ENCODE measurements at regions not wholly inside any gene's neighbourhood (a gene's known extent, or its start where the extent isn't known, plus 50 kb on each side); places are given as distances from the start of the nearest gene placed in this dataset.

GRCh38 chr16:31703526-31704128, 170.0 kb upstream of the ZNF267 start:
- Histone ChIP-seq H3K4me1 (ENCODE audit: insufficient read depth, low read length) (peaks cover 10% of the 10 kb centered on the region), H3K9me3 (ENCODE audit: low read length) (no peaks in the 10 kb centered on the region), H3K4me3 (ENCODE audit: low read depth in 1 of 2, low read length in 2 of 2) (no peak overlapping the region), H3K27me3 (ENCODE audit: control insufficient read depth in 1 of 2, insufficient read depth in 2 of 2, low read length in 2 of 2) (no peaks in the 10 kb centered on the region), H3K36me3 (ENCODE audit: insufficient read depth, low read length) (peaks cover 40% of the 10 kb centered on the region), H3K9ac (ENCODE audit: low read length) (no peak overlapping the region), H3K27ac (ENCODE audit: low read depth, low read length) (no peak overlapping the region)

- Histone ChIP-seq H3K27ac (ENCODE audit: low read depth, low read length) (no peak overlapping the region), H3K4me3 (ENCODE audit: low read depth in 1 of 2, low read length in 2 of 2) (no peak overlapping the region), H3K9me3 (ENCODE audit: low read length) (no peaks in the 10 kb centered on the region), H3K27me3 (ENCODE audit: control insufficient read depth in 1 of 2, insufficient read depth in 2 of 2, low read length in 2 of 2) (no peaks in the 10 kb centered on the region), H3K36me3 (ENCODE audit: insufficient read depth, low read length) (peaks cover 40% of the 10 kb centered on the region), H3K4me1 (ENCODE audit: insufficient read depth, low read length) (peaks cover 10% of the 10 kb centered on the region), H3K9ac (ENCODE audit: low read length) (no peak overlapping the region)
Measured at GRCh38 chr16:31704138-31704537, 169.5 kb upstream of the ZNF267 start.

GRCh38 chr16:31705371-31705770, 168.2 kb upstream of the ZNF267 start:
- no peaks in the 10 kb centered on the region for H3K27me3 ChIP-seq (ENCODE audit: control insufficient read depth in 1 of 2, insufficient read depth in 2 of 2, low read length in 2 of 2)
- H3K9me3 ChIP-seq (ENCODE audit: low read length): no peaks in the 10 kb centered on the region
- no peak overlapping the region for H3K4me3 ChIP-seq (ENCODE audit: low read depth in 1 of 2, low read length in 2 of 2)
- no peak overlapping the region for H3K27ac ChIP-seq (ENCODE audit: low read depth, low read length)
- peaks cover 7% of the 10 kb centered on the region for H3K4me1 ChIP-seq (ENCODE audit: insufficient read depth, low read length)
- H3K9ac ChIP-seq (ENCODE audit: low read length): no peak overlapping the region
- H3K36me3 ChIP-seq (ENCODE audit: insufficient read depth, low read length): peaks cover 40% of the 10 kb centered on the region

- H3K4me1 ChIP-seq (ENCODE audit: insufficient read depth, low read length): peaks cover 2% of the 10 kb centered on the region
- no peaks in the 10 kb centered on the region for H3K27me3 ChIP-seq (ENCODE audit: control insufficient read depth in 1 of 2, insufficient read depth in 2 of 2, low read length in 2 of 2)
- no peak overlapping the region for H3K9ac ChIP-seq (ENCODE audit: low read length)
- H3K27ac ChIP-seq (ENCODE audit: low read depth, low read length): no peak overlapping the region
- peaks cover 40% of the 10 kb centered on the region for H3K36me3 ChIP-seq (ENCODE audit: insufficient read depth, low read length)
- no peaks in the 10 kb centered on the region for H3K9me3 ChIP-seq (ENCODE audit: low read length)
- no peak overlapping the region for H3K4me3 ChIP-seq (ENCODE audit: low read depth in 1 of 2, low read length in 2 of 2)
Measured at GRCh38 chr16:31706318-31706717, 167.3 kb upstream of the ZNF267 start.

GRCh38 chr16:31706925-31707324, 166.7 kb upstream of the ZNF267 start:
- H3K9ac ChIP-seq (ENCODE audit: low read length): no peak overlapping the region
- no peaks in the 10 kb centered on the region for H3K9me3 ChIP-seq (ENCODE audit: low read length)
- H3K27ac ChIP-seq (ENCODE audit: low read depth, low read length): no peak overlapping the region
- H3K36me3 ChIP-seq (ENCODE audit: insufficient read depth, low read length): peaks cover 40% of the 10 kb centered on the region
- H3K4me3 ChIP-seq (ENCODE audit: low read depth in 1 of 2, low read length in 2 of 2): no peak overlapping the region
- H3K4me1 ChIP-seq (ENCODE audit: insufficient read depth, low read length): no peaks in the 10 kb centered on the region
- no peaks in the 10 kb centered on the region for H3K27me3 ChIP-seq (ENCODE audit: control insufficient read depth in 1 of 2, insufficient read depth in 2 of 2, low read length in 2 of 2)

- H3K36me3 ChIP-seq (ENCODE audit: insufficient read depth, low read length): peaks cover 38% of the 10 kb centered on the region
Measured at GRCh38 chr16:31707743-31708335, 165.8 kb upstream of the ZNF267 start.

GRCh38 chr16:31708348-31708747, 165.3 kb upstream of the ZNF267 start:
- H3K27ac ChIP-seq (ENCODE audit: low read depth, low read length): no peak overlapping the region

More at GRCh38 chr16:31707743-31708335, 165.8 kb upstream of the ZNF267 start:
- H3K9ac ChIP-seq (ENCODE audit: low read length): no peak overlapping the region
- no peaks in the 10 kb centered on the region for H3K9me3 ChIP-seq (ENCODE audit: low read length)
- H3K4me1 ChIP-seq (ENCODE audit: insufficient read depth, low read length): no peaks in the 10 kb centered on the region
- H3K4me3 ChIP-seq (ENCODE audit: low read depth in 1 of 2, low read length in 2 of 2): no peak overlapping the region
- no peak overlapping the region for H3K27ac ChIP-seq (ENCODE audit: low read depth, low read length)
- H3K27me3 ChIP-seq (ENCODE audit: control insufficient read depth in 1 of 2, insufficient read depth in 2 of 2, low read length in 2 of 2): no peaks in the 10 kb centered on the region

GRCh38 chr16:31709181-31709580, 164.4 kb upstream of the ZNF267 start:
- no peak overlapping the region for H3K4me3 ChIP-seq (ENCODE audit: low read depth in 1 of 2, low read length in 2 of 2)
- H3K4me1 ChIP-seq (ENCODE audit: insufficient read depth, low read length): peaks cover 3% of the 10 kb centered on the region
- no peak overlapping the region for H3K9ac ChIP-seq (ENCODE audit: low read length)
- peaks cover 24% of the 10 kb centered on the region for H3K36me3 ChIP-seq (ENCODE audit: insufficient read depth, low read length)
- no peak overlapping the region for H3K27ac ChIP-seq (ENCODE audit: low read depth, low read length)
- no peaks in the 10 kb centered on the region for H3K9me3 ChIP-seq (ENCODE audit: low read length)
- H3K27me3 ChIP-seq (ENCODE audit: control insufficient read depth in 1 of 2, insufficient read depth in 2 of 2, low read length in 2 of 2): no peaks in the 10 kb centered on the region

More at GRCh38 chr16:31708348-31708747, 165.3 kb upstream of the ZNF267 start:
- H3K4me1 ChIP-seq (ENCODE audit: insufficient read depth, low read length): no peaks in the 10 kb centered on the region
- H3K9ac ChIP-seq (ENCODE audit: low read length): no peak overlapping the region
- peaks cover 33% of the 10 kb centered on the region for H3K36me3 ChIP-seq (ENCODE audit: insufficient read depth, low read length)
- H3K4me3 ChIP-seq (ENCODE audit: low read depth in 1 of 2, low read length in 2 of 2): no peak overlapping the region
- H3K27me3 ChIP-seq (ENCODE audit: control insufficient read depth in 1 of 2, insufficient read depth in 2 of 2, low read length in 2 of 2): no peaks in the 10 kb centered on the region
- no peaks in the 10 kb centered on the region for H3K9me3 ChIP-seq (ENCODE audit: low read length)

- H3K27ac ChIP-seq (ENCODE audit: low read depth, low read length): no peak overlapping the region
- no peaks in the 10 kb centered on the region for H3K27me3 ChIP-seq (ENCODE audit: control insufficient read depth in 1 of 2, insufficient read depth in 2 of 2, low read length in 2 of 2)
- H3K4me1 ChIP-seq (ENCODE audit: insufficient read depth, low read length): peaks cover 13% of the 10 kb centered on the region
- H3K36me3 ChIP-seq (ENCODE audit: insufficient read depth, low read length): peaks cover 15% of the 10 kb centered on the region
- no peak overlapping the region for H3K9ac ChIP-seq (ENCODE audit: low read length)
- H3K4me3 ChIP-seq (ENCODE audit: low read depth in 1 of 2, low read length in 2 of 2): no peak overlapping the region
- no peaks in the 10 kb centered on the region for H3K9me3 ChIP-seq (ENCODE audit: low read length)
Measured at GRCh38 chr16:31710134-31710533, 163.5 kb upstream of the ZNF267 start.

- no peaks in the 10 kb centered on the region for H3K27me3 ChIP-seq (ENCODE audit: control insufficient read depth in 1 of 2, insufficient read depth in 2 of 2, low read length in 2 of 2)
- no peak overlapping the region for H3K4me3 ChIP-seq (ENCODE audit: low read depth in 1 of 2, low read length in 2 of 2)
- H3K9ac ChIP-seq (ENCODE audit: low read length): no peak overlapping the region
- H3K4me1 ChIP-seq (ENCODE audit: insufficient read depth, low read length): peaks cover 13% of the 10 kb centered on the region
- peaks cover 7% of the 10 kb centered on the region for H3K36me3 ChIP-seq (ENCODE audit: insufficient read depth, low read length)
- H3K9me3 ChIP-seq (ENCODE audit: low read length): no peaks in the 10 kb centered on the region
- H3K27ac ChIP-seq (ENCODE audit: low read depth, low read length): no peak overlapping the region
Measured at GRCh38 chr16:31710880-31711279, 162.7 kb upstream of the ZNF267 start.

- peaks cover 13% of the 10 kb centered on the region for H3K4me1 ChIP-seq (ENCODE audit: insufficient read depth, low read length)
- no peaks in the 10 kb centered on the region for H3K9me3 ChIP-seq (ENCODE audit: low read length)
- no peaks in the 10 kb centered on the region for H3K27me3 ChIP-seq (ENCODE audit: control insufficient read depth in 1 of 2, insufficient read depth in 2 of 2, low read length in 2 of 2)
- peaks cover 5% of the 10 kb centered on the region for H3K36me3 ChIP-seq (ENCODE audit: insufficient read depth, low read length)
- no peak overlapping the region for H3K27ac ChIP-seq (ENCODE audit: low read depth, low read length)
- no peak overlapping the region for H3K9ac ChIP-seq (ENCODE audit: low read length)
- no peak overlapping the region for H3K4me3 ChIP-seq (ENCODE audit: low read depth in 1 of 2, low read length in 2 of 2)
Measured at GRCh38 chr16:31711344-31711845, 162.2 kb upstream of the ZNF267 start.

- H3K36me3 ChIP-seq (ENCODE audit: insufficient read depth, low read length): peaks cover 5% of the 10 kb centered on the region
- H3K9ac ChIP-seq (ENCODE audit: low read length): no peak overlapping the region
- no peaks in the 10 kb centered on the region for H3K27me3 ChIP-seq (ENCODE audit: control insufficient read depth in 1 of 2, insufficient read depth in 2 of 2, low read length in 2 of 2)
Measured at GRCh38 chr16:31712064-31712540, 161.5 kb upstream of the ZNF267 start.

More at GRCh38 chr16:31712064-31712540, 161.5 kb upstream of the ZNF267 start:
- Histone ChIP-seq H3K27ac (ENCODE audit: low read depth, low read length) (no peak overlapping the region), H3K4me3 (ENCODE audit: low read depth in 1 of 2, low read length in 2 of 2) (no peak overlapping the region), H3K4me1 (ENCODE audit: insufficient read depth, low read length) (peaks cover 13% of the 10 kb centered on the region), H3K9me3 (ENCODE audit: low read length) (no peaks in the 10 kb centered on the region)
